ENCODE measurements at regions not wholly inside any gene's neighbourhood (a gene's known extent, or its start where the extent isn't known, plus 50 kb on each side); places are given as distances from the start of the nearest gene placed in this dataset.

GRCh38 chr16:59905606-59906005, 1171.5 kb upstream of the GOT2 start:
- no peaks in the 10 kb centered on the region for H4K20me1 ChIP-seq (ENCODE audit: insufficient read depth, low read length)
- peaks cover 18% of the 10 kb centered on the region for H3K4me1 ChIP-seq (ENCODE audit: insufficient read depth, low read length)
- H2AFZ ChIP-seq (ENCODE audit: low read length): peak overlapping the region; percentile 42
- H3K4me3 ChIP-seq (ENCODE audit: insufficient read depth, low read length): peak overlapping the region; percentile 39
- H3K27ac ChIP-seq (ENCODE audit: low read depth, low read length): peak overlapping the region; percentile 59
- H3K27me3 ChIP-seq (ENCODE audit: insufficient read depth, low read length): no peaks in the 10 kb centered on the region
- H3K36me3 ChIP-seq (ENCODE audit: insufficient read depth, low read length): no peaks in the 10 kb centered on the region
- H3K79me2 ChIP-seq (ENCODE audit: insufficient read depth, low read length): no peaks in the 10 kb centered on the region
- no peak for TF ChIP-seq CTCF (IDR thresholded peaks at IDR 0.05; ENCODE audit: extremely low read depth, low read depth, low read length)
- no peaks in the 10 kb centered on the region for H3K9me3 ChIP-seq (ENCODE audit: low read depth, low read length)
- peak; percentile 77 for DNase-seq (ENCODE audit: insufficient read length, low spot score, missing footprints)
- H3K4me2 ChIP-seq (ENCODE audit: insufficient read depth, low read length): peak overlapping the region; percentile 76

DNA sequence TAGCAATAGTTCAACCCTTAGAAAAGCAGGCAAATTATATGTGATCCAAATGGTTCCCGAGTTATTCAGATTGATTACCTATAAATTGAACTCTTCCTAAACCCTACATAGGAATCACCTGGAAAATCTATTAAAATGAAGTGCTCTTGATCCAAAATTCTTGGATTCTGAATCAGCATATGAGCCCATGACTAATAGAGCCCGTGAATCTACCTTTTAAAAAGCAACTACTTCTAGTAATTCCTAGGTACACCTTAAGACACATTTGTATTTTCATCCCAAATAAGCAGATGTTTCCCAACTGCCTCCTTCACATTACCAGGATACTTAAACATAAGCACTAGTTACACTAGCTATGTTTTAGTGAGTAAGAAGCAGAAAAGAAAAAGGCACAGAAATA, 1171.0 kb upstream of the GOT2 start:
- Histone ChIP-seq H3K4me3 (ENCODE audit: insufficient read depth, low read length) (peak overlapping the region; percentile 19), H3K4me2 (ENCODE audit: insufficient read depth, low read length) (peak overlapping the region; percentile 76), H3K36me3 (ENCODE audit: insufficient read depth, low read length) (no peaks in the 10 kb centered on the region), H3K9me3 (ENCODE audit: low read depth, low read length) (no peaks in the 10 kb centered on the region), H3K27me3 (ENCODE audit: insufficient read depth, low read length) (no peaks in the 10 kb centered on the region), H4K20me1 (ENCODE audit: insufficient read depth, low read length) (no peaks in the 10 kb centered on the region), H2AFZ (ENCODE audit: low read length) (peak overlapping the region; percentile 42), H3K79me2 (ENCODE audit: insufficient read depth, low read length) (no peaks in the 10 kb centered on the region), H3K27ac (ENCODE audit: low read depth, low read length) (peak overlapping the region; percentile 59), H3K4me1 (ENCODE audit: insufficient read depth, low read length) (peaks cover 18% of the 10 kb centered on the region)
- no peak for TF ChIP-seq CTCF (IDR thresholded peaks at IDR 0.05; ENCODE audit: extremely low read depth, low read depth, low read length)
- DNase-seq (ENCODE audit: insufficient read length, low spot score, missing footprints): no peak

GRCh38 chr16:59899940-59900339, 1165.8 kb upstream of the GOT2 start:
- no peak for DNase-seq (ENCODE audit: insufficient read length, low spot score, missing footprints)
- Histone ChIP-seq H3K27me3 (ENCODE audit: insufficient read depth, low read length) (no peaks in the 10 kb centered on the region), H2AFZ (ENCODE audit: low read length) (no peak overlapping the region), H3K4me2 (ENCODE audit: insufficient read depth, low read length) (no peak overlapping the region), H4K20me1 (ENCODE audit: insufficient read depth, low read length) (no peaks in the 10 kb centered on the region), H3K9me3 (ENCODE audit: low read depth, low read length) (no peaks in the 10 kb centered on the region), H3K4me3 (ENCODE audit: insufficient read depth, low read length) (no peak overlapping the region), H3K4me1 (ENCODE audit: insufficient read depth, low read length) (peaks cover under 1% of the 10 kb centered on the region), H3K36me3 (ENCODE audit: insufficient read depth, low read length) (no peaks in the 10 kb centered on the region), H3K27ac (ENCODE audit: low read depth, low read length) (no peak overlapping the region), H3K79me2 (ENCODE audit: insufficient read depth, low read length) (no peaks in the 10 kb centered on the region)
- no peak for TF ChIP-seq CTCF (IDR thresholded peaks at IDR 0.05; ENCODE audit: extremely low read depth, low read depth, low read length)

GRCh38 chr16:59892376-59892775, 1158.3 kb upstream of the GOT2 start:
- no peaks in the 10 kb centered on the region for H3K27me3 ChIP-seq (ENCODE audit: insufficient read depth, low read length)
- no peak overlapping the region for H3K27ac ChIP-seq (ENCODE audit: low read depth, low read length)
- H3K9me3 ChIP-seq (ENCODE audit: low read depth, low read length): no peaks in the 10 kb centered on the region
- no peak overlapping the region for H2AFZ ChIP-seq (ENCODE audit: low read length)
- H3K36me3 ChIP-seq (ENCODE audit: insufficient read depth, low read length): no peaks in the 10 kb centered on the region
- H3K4me2 ChIP-seq (ENCODE audit: insufficient read depth, low read length): no peak overlapping the region
- H3K4me3 ChIP-seq (ENCODE audit: insufficient read depth, low read length): no peak overlapping the region
- TF ChIP-seq CTCF (IDR thresholded peaks at IDR 0.05; ENCODE audit: extremely low read depth, low read depth, low read length): no peak
- H4K20me1 ChIP-seq (ENCODE audit: insufficient read depth, low read length): no peaks in the 10 kb centered on the region
- no peaks in the 10 kb centered on the region for H3K79me2 ChIP-seq (ENCODE audit: insufficient read depth, low read length)
- peaks cover 6% of the 10 kb centered on the region for H3K4me1 ChIP-seq (ENCODE audit: insufficient read depth, low read length)
- no peak for DNase-seq (ENCODE audit: insufficient read length, low spot score, missing footprints)
